NT2/D1 (cell line): ENCODE measurements at regions not wholly inside any gene's neighbourhood (a gene's known extent, or its start where the extent isn't known, plus 50 kb on each side); places are given as distances from the start of the nearest gene placed in this dataset.

ENCODE experiments used
- DNase-seq: peaks from one replicate; pipeline ENCODE4 v3.0.0-alpha.2; 2011; ENCODE audit warnings: low read depth, low spot score
- H3K27me3 ChIP-seq: 2 replicates; pipeline ENCODE4 v1.6.0; 2011; ENCODE audit warnings: mild to moderate bottlenecking; ENCODE audit not compliant: insufficient read length, insufficient read depth
- H3K36me3 ChIP-seq: 2 replicates; pipeline ENCODE4 v1.6.1; 2011; ENCODE audit warnings: mild to moderate bottlenecking, low read length, mixed read lengths; ENCODE audit not compliant: insufficient read depth, insufficient read length
- H3K4me1 ChIP-seq: 2 replicates; pipeline ENCODE4 v1.5.1; 2011; ENCODE audit not compliant: insufficient read depth, insufficient read length
- H3K4me3 ChIP-seq: 2 replicates; pipeline ENCODE4 v1.5.1; 2011; ENCODE audit warnings: low read depth; ENCODE audit not compliant: insufficient read length
- H3K9ac ChIP-seq: 2 replicates; pipeline ENCODE4 v1.6.0; 2011; ENCODE audit warnings: low read depth; ENCODE audit not compliant: insufficient read length
- H3K9me3 ChIP-seq: 2 replicates; pipeline ENCODE4 v1.5.1; 2011; ENCODE audit warnings: mild to moderate bottlenecking, low read length; ENCODE audit not compliant: insufficient read depth
- SUZ12 ChIP-seq: IDR thresholded peaks from 2 replicates; pipeline ENCODE4 v1.6.1; 2011; ENCODE audit not compliant: insufficient read length, insufficient read depth; ENCODE audit errors: extremely low read depth
- YY1 ChIP-seq: IDR thresholded peaks from 2 replicates; pipeline ENCODE4 v1.6.1; 2011; ENCODE audit not compliant: insufficient read length, insufficient read depth
- ZNF274 ChIP-seq: IDR thresholded peaks from 2 replicates; pipeline ENCODE4 v1.6.1; 2011; ENCODE audit warnings: mild to moderate bottlenecking, low read depth, low read length

DNA sequence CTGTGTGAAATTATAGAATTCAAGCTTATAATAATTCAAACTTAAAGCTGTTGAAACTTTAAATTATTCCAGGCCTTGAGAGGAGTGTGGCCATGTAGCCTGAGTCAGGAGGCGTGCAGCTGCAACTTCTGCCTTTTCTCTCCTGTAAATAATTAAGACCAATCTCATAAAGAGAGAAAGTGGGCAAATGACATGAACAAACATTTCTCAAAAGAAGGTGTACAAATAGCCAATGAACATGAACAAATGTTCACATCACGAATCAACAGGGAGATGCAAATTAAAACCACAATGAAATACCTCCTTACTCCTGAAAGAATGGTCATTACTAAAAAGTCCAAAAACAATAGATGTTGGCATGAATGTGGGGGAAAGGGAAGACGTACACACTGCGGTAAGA, 149.1 kb upstream of the MYCN start:
- no peak for DNase-seq
- TF ChIP-seq SUZ12 (no peak), ZNF274 (no peak), YY1 (no peak)
- H3K36me3 ChIP-seq: no peaks in the 10 kb centered on the region

DNA sequence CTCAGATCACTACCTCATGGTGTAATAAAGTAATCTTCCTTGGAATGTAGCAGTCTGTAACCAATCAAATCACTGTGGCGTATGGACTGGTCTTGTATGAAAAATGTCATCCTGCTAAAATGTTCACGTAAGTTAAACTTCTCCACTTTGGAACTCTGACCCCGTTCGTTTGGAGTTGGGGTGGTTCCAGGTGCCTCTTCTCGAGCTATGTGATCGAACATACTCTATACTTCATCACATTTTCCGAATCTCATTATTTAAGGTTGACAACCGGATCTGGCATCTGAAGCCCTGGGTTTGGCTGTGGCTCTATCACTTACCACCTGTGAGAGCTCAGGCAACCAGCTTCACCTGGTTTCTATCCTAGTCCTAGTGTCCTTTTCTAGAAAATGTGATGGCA, 148.0 kb upstream of the MYCN start:
- no peaks in the 10 kb centered on the region for H3K36me3 ChIP-seq
- H3K4me3 ChIP-seq: no peak overlapping the region
- no peak overlapping the region for H3K9ac ChIP-seq
- no peaks in the 10 kb centered on the region for H3K9me3 ChIP-seq
- no peaks in the 10 kb centered on the region for H3K27me3 ChIP-seq
- no peak for TF ChIP-seq YY1
- TF ChIP-seq SUZ12: no peak
- TF ChIP-seq ZNF274: no peak
- DNase-seq: no peak
- no peaks in the 10 kb centered on the region for H3K4me1 ChIP-seq

More for the DNA sequence above, 149.1 kb upstream of the MYCN start:
- Histone ChIP-seq H3K4me1 (no peaks in the 10 kb centered on the region), H3K4me3 (no peak overlapping the region), H3K27me3 (no peaks in the 10 kb centered on the region), H3K9ac (no peak overlapping the region), H3K9me3 (no peaks in the 10 kb centered on the region)

DNA sequence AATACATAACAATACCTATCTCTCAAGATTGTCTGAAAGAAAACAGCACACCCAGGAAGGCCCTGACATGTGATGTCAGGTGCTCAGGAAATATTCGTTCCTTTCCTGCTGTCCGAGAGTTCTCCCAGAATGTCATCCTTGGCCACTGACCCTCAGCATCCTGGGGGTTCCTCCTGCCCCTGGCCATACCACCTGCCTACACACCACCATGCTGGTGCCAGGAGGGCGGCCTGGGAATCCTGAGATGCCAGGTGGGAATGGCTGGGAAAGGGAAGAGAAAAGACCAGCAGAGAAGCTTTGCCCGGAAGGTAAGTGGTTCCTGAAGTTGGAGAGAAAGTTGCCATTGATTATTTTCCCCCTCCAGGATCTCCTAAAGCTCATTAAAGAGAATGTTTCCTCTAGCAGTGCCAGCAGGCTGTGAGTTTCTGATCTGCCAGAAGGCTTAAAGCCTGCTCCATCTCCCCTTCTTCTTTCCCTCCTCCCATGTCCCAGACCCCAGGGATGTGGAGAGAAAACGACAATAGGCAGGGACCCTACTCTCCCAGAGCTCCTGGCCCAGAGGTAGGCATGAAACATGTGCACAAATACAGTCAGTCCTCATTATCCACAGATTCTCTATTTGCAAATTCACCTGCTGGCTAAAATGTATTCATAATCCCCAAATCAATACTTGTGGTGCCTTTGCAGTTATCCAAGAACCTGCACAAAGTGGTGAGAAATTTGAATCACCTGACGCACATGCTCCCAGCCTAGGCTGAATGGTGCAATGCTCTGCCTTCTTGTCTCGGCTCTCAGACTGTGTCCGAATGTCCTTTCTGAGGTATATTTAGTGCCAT, 147.1 kb upstream of the MYCN start:
- Histone ChIP-seq H3K27me3 (no peaks in the 10 kb centered on the region), H3K9ac (no peak overlapping the region)

DNA sequence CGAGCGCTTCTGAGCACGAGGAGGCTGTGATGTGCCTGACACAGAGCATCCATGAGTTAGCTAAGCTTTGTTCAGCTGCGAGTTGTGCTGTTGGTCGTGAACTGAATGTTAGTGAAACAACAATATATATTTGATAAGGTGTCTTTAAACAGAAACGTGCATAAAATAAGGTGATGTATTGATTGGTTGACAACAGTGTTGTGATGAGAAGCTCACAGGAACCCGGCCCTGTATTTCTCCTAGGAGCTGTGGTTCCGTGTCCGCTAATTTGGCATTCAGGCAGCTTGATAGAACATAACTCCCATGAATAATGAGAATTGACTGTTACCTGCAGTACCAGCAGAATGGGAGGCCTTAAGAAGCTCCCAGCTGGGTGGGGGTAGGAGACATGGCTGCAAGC, 146.4 kb upstream of the MYCN start:
- TF ChIP-seq YY1 (no peak), ZNF274 (no peak), SUZ12 (no peak)
- no peaks in the 10 kb centered on the region for H3K27me3 ChIP-seq
- H3K4me3 ChIP-seq: no peak overlapping the region
- no peaks in the 10 kb centered on the region for H3K9me3 ChIP-seq
- no peaks in the 10 kb centered on the region for H3K36me3 ChIP-seq
- no peak overlapping the region for H3K9ac ChIP-seq
- DNase-seq: no peak
- peaks cover 3% of the 10 kb centered on the region for H3K4me1 ChIP-seq

More for the DNA sequence above, 147.1 kb upstream of the MYCN start:
- no peaks in the 10 kb centered on the region for H3K9me3 ChIP-seq
- H3K36me3 ChIP-seq: no peaks in the 10 kb centered on the region
- TF ChIP-seq ZNF274 (no peak), SUZ12 (no peak), YY1 (no peak)
- H3K4me1 ChIP-seq: peaks cover 3% of the 10 kb centered on the region
- no peak overlapping the region for H3K4me3 ChIP-seq
- DNase-seq: no peak

DNA sequence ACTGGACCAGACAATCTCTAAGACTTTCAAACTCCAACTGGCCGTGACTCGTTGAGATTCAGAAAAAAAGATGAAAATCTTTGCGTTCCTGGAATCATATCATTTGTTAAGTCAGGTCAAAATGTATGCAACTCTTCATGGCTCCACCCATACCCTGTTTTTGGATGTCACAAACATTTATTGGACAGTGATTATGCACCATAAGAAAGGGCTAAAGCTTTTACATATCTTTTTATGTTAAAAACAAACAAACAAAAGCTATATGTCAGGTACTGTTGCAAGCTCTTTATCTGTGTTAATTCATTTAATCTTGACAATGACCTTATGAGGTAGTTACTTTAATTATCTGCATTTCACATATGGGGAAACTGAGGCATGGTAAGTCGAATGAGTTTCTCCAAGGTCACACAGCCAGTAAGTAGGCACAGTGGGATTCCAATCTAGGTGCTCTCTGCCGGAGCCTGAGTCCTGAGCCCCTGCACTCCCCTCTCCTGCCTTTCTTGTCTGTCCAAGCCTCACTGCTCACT, 145.7 kb upstream of the MYCN start:
- H3K36me3 ChIP-seq: no peaks in the 10 kb centered on the region

DNA sequence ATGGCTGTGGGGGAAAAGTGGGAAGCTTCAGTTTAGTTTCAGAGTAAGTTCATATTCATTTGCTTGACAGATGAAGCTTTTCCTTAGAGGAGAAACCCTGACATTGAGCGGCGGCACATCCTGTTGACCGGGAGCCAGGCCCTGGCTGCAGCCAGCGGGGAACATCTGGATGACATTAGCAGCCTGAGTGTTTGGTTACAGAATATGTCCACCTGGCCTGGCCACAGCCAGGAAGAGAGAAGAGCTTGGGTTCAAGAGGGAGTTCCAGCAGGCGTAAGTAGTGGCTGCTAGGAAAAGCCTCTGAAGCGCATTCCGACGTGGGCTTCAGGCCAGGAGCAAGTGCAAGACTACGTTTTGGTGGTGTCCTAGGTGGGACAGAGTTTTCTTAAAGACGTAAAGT, 144.9 kb upstream of the MYCN start:
- Histone ChIP-seq H3K9ac (no peak overlapping the region), H3K4me1 (peaks cover 3% of the 10 kb centered on the region), H3K27me3 (no peaks in the 10 kb centered on the region), H3K9me3 (no peaks in the 10 kb centered on the region), H3K36me3 (no peaks in the 10 kb centered on the region), H3K4me3 (no peak overlapping the region)
- DNase-seq: no peak
- TF ChIP-seq YY1 (no peak), ZNF274 (no peak), SUZ12 (no peak)

More for the DNA sequence above, 145.7 kb upstream of the MYCN start:
- H3K9ac ChIP-seq: no peak overlapping the region
- no peaks in the 10 kb centered on the region for H3K27me3 ChIP-seq
- H3K4me3 ChIP-seq: no peak overlapping the region
- TF ChIP-seq ZNF274: no peak
- TF ChIP-seq YY1: no peak
- no peak for TF ChIP-seq SUZ12
- DNase-seq: no peak
- H3K4me1 ChIP-seq: peaks cover 3% of the 10 kb centered on the region
- H3K9me3 ChIP-seq: no peaks in the 10 kb centered on the region

DNA sequence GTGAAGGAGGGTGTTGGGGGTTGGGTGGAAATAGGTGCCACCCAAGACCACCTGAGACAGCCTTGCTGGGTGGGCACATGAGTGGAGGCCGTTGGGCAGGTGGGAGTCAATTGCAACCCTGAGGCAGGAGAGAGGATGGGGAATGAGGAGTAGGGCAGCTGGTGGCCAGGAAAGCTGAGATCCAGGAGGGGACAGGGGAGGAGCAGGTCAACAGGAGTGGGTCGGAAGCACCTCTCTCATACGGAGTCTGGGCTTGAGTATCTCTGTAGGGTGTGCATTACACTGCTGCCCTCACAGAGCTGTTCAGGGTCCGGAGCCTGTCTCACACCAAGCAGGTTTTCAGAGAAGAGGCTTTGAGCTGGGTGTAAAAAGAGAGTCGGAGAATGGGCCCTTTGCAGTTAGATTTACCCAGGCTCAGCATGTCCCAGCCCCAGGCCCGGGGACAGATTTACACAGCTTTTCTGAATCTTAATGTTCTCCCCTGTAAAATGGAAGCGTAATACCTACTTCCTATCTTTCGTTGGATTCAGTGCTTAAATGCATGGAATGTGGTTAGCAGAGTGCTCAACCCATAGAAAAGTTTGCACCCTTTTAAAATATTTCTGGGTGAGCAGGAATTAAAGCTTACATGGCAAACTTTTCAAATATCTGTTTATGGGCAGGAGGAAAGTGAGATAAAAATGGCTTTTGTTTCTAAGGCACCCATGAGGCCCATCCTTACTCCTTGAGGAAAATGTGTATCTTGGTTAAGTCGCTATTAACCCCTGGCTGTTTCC, 144.0 kb upstream of the MYCN start:
- Histone ChIP-seq H3K9ac (no peak overlapping the region), H3K9me3 (no peaks in the 10 kb centered on the region), H3K36me3 (no peaks in the 10 kb centered on the region), H3K4me1 (peaks cover 3% of the 10 kb centered on the region), H3K27me3 (no peaks in the 10 kb centered on the region), H3K4me3 (no peak overlapping the region)
- no peak for DNase-seq
- TF ChIP-seq SUZ12: no peak
- TF ChIP-seq YY1: no peak
- TF ChIP-seq ZNF274: no peak
